Stomach (tissue), 4 donors: ENCODE measurements at regions not wholly inside any gene's neighbourhood (a gene's known extent, or its start where the extent isn't known, plus 50 kb on each side); places are given as distances from the start of the nearest gene placed in this dataset.

Experiments used
- EP300 ChIP-seq: sonication (generic); formaldehyde crosslinking; IDR thresholded peaks from one replicate; pipeline ENCODE4 v1.6.1; 2017; ENCODE audit warnings: antibody characterized with exemption
- POLR2A ChIP-seq, 4 donors: fragments of 450-650 bp; IDR thresholded peaks; one replicate each; pipeline ENCODE4 v1.6.1; 2016; ENCODE audit warnings: antibody characterized with exemption in 4 of 4, control low read depth in 2 of 4, mild to moderate bottlenecking in 1 of 4, moderate library complexity in 1 of 4
- POLR2AphosphoS5 ChIP-seq, 3 donors: sonication (generic); formaldehyde crosslinking; IDR thresholded peaks; one replicate each; pipeline ENCODE4 v1.6.1; 2016; ENCODE audit warnings: antibody characterized with exemption in 3 of 3
- TF ChIP-seq, protein P1 (sequence below), 7 experiments: fragments of 450-650 bp in 4 of 7; fragments of 200-600 bp in 3 of 7; sonication (generic) in 3 of 7; IDR thresholded peaks; one replicate each; pipeline ENCODE4 v1.5.1; 2016 to 2019; ENCODE audit warnings: antibody characterized with exemption in 7 of 7, control low read depth in 2 of 7, mild to moderate bottlenecking in 1 of 7

DNA sequence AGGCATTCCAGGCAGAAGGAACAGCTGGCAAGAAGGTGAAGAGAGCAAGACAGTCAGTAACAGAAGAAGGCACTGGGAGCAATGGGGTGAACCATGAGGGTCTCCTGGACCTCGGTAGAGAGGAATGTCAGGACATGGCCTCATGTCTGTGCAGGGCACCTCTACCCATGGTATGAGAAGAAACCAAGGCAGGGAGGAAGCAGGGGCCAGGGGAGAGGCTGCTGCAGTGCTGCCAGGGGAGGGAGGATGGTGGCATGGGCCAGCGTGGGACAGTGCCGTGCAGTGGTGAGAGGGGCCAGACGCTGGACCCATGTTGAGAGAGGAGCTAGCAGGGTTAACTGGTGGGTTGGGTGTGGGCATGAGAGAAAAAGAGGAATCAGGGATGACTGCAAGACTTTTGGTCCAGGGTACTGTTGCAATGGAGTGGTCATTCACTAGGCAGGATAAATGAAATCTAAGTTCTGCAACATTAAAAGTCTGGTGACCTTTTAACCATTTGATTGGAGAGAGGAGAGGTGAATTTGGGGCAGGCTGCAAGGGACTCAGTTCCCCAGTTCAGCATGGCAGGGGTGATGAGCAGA, 577.6 kb downstream of the MATN1 start:
- TF ChIP-seq POLR2A (IDR thresholded peaks at IDR 0.05) (no peak), EP300 (no peak), POLR2AphosphoS5 (IDR thresholded peaks at IDR 0.05) (no peak)
- TF ChIP-seq, protein P1, sequence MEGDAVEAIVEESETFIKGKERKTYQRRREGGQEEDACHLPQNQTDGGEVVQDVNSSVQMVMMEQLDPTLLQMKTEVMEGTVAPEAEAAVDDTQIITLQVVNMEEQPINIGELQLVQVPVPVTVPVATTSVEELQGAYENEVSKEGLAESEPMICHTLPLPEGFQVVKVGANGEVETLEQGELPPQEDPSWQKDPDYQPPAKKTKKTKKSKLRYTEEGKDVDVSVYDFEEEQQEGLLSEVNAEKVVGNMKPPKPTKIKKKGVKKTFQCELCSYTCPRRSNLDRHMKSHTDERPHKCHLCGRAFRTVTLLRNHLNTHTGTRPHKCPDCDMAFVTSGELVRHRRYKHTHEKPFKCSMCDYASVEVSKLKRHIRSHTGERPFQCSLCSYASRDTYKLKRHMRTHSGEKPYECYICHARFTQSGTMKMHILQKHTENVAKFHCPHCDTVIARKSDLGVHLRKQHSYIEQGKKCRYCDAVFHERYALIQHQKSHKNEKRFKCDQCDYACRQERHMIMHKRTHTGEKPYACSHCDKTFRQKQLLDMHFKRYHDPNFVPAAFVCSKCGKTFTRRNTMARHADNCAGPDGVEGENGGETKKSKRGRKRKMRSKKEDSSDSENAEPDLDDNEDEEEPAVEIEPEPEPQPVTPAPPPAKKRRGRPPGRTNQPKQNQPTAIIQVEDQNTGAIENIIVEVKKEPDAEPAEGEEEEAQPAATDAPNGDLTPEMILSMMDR (IDR thresholded peaks at IDR 0.05), result no peak
